GM21737 (cell line): ENCODE measurements at regions not wholly inside any gene's neighbourhood (a gene's known extent, or its start where the extent isn't known, plus 50 kb on each side); places are given as distances from the start of the nearest gene placed in this dataset.
"Not testable (repeated sequence)": the region's sequence is repeated elsewhere in the genome, so short reads cannot be mapped to it uniquely, and the experiment has no call there.

ENCODE experiments used
- ATAC-seq: cut with Tn5 transposase; IDR thresholded peaks from one replicate; pipeline ENCODE4 v1.9.1; 2021; ENCODE audit warnings: mild to moderate bottlenecking, moderate library complexity; ENCODE audit not compliant: unreplicated experiment

DNA sequence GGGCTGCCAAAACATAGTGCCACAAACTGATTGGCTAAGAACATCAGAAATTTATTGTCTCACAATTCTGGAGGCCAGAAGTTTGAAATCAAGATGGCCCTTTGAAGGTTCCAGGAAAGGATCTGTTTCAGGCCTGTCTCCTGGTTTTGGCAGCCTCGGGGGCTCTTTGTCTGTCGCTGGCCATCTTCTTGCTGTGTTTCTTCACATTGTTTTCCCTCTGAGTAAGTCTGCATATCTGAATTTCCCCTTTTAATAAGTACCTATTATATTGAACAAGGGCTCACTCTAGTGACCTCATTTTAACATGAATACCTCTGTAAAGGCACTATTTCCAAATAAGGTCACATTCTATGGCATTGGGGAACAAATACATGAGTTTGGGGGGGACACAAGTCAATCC is 467.1 kb upstream of the MGAT4C start:
- ATAC-seq, result no peak

DNA sequence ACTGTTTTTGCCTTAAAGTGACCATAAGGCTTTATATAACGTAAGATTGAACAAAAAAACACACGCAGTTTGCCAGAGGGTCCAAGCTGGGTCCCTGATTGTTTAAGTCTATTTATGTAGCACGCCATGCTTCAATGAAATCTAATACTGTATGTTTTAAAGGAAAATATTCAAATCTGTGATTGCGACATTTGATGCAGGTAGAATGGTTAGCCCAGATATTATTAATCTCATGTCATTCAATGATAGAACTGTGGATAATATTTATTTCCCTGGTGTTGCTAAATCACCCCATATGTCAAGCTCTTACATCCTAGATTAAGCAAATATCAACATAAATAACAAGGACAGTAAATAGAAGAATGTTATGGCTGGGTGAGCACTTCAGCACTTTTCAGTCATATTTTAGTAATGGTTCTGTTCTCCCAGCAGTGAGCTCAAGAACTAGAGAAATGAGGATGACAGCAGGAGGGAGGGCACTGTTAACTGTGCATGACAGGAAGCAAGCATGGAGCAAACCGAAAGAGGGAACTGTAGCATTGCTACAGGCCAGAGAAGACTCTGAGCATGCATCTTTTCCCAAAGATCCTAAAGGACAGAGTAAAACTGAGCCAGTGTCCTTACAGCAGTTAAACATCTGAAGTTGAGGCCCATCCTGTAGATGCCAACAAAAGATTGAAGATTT is 465.7 kb upstream of the MGAT4C start:
- ATAC-seq, result no peak

DNA sequence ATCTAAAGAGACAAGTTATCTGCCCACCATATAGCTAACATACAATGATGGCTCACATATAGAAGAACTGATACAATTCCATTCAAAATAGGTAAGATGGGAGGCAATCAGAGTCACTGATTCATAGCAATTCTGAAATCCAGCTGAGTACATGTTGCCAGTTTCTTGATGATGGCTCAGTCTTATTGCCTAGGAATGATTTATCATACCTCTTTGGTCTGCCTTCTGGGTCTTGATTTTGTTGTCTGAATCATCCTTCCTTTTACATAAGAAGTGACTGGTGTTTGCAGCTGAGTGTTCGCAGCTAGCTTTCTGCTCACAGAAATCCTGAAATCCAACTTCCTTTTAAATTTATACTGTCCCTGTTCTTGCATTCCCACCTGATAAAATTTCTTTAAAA is 463.2 kb upstream of the MGAT4C start:
- no peak for ATAC-seq

DNA sequence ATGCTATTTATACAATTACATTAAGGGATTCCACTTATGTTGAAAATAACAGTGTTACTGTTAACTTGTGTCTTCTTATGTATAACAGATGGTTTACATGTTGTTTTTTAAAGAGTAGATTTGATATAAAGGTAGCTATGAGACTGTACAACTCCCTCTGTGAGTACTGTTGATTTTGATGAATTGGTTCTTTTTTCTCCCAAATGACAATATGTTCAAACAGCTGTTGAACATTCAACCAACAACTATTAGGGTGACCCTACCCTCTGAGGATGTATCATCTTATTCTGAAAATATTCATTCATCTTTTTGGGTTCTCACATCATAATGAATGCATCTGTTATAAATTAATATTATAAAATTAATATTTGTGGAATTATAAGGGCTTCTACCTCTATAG is 456.9 kb upstream of the MGAT4C start:
- no peak for ATAC-seq

DNA sequence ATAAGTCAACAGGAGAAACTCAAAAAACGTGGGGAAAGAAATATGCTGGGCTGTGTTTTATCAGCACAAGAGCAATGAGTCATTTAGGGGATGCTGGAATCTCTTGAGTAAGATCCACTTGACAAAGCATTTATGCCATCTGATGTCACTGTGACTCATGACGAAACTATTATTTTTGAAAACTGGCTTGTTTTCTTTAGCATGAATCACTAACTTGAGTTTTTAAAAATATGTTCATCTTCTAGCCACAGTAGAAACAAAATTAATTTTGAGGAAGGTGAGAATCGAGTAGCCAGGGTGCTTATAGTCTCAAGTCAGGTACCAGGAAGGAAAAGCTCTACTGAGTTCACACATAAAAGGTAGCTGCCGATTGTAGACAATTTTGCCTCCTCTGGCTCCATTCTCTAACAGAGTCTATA is 456.2 kb upstream of the MGAT4C start:
- ATAC-seq, result no peak

DNA sequence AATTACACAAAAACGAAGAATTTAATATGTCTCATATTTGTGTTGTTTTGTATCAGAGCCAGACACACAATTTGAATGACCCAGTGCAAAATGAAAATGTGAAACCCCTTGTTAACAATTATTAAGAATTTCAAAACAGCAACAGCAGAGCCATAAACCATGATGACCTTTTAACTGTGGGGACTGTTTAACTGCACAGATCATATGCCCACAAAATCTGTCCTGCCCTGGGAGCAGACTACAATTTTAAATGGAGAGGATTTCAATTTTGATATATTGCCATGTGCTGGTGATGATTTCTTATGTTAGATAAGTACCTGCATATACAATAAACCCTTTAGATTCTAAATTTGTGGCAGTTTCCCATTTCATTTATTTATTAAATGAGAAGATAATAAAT is 455.5 kb upstream of the MGAT4C start:
- ATAC-seq, result no peak

DNA sequence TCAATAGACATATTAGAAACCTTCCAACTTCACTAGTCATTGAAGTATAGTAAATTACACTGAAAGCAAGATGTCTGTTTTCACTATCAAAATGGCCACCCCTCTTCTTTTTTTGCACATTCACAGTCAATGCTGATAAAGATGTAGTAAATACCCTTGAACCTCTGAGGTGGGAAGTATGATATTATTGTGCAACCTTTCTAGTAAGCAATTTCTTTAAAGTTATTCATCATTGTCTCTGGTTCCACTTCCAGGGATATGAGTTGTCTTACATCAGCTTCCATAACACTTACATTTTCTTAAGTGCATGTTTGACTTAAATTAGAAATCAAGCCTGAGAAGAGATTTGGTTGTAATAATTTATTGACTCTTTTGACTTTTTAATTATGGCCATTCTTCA is 453.9 kb upstream of the MGAT4C start:
- ATAC-seq, result no peak

DNA sequence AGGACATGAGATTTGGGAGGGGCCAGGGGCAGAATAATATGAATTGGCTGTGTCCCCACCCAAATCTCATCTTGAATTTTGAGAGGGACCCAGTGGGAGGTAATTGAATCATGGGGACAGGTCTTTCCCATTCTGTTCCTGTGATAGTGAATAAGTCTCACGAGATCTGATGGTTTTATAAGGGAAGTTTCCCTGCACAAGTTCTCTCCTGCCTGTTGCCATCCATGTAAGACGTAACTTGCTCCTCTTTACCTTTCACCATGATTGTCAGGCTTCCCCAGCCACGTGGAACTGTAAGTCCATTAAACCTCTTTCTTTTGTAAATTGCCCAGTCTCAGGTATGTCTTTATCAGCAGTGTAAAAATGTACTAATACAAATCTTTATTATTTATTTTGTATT is 452.8 kb upstream of the MGAT4C start:
- ATAC-seq, result not testable (repeated sequence)

DNA sequence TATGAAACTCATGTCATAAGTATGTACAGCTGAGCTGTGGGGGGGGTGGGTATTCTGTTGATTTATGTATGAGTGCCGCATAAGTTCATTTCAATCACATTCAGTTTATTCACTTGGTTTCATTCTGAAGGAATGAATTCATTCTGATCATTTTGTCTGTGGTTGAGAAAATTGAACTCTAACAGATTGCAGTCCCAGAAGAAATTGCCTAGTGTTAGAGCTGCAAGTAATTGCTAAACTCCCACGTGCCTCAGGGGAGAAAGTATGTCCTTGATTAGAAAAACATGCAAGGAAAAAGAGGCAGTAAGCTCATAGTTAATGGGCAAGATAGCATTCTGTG is 442.4 kb upstream of the MGAT4C start:
- no peak for ATAC-seq

DNA sequence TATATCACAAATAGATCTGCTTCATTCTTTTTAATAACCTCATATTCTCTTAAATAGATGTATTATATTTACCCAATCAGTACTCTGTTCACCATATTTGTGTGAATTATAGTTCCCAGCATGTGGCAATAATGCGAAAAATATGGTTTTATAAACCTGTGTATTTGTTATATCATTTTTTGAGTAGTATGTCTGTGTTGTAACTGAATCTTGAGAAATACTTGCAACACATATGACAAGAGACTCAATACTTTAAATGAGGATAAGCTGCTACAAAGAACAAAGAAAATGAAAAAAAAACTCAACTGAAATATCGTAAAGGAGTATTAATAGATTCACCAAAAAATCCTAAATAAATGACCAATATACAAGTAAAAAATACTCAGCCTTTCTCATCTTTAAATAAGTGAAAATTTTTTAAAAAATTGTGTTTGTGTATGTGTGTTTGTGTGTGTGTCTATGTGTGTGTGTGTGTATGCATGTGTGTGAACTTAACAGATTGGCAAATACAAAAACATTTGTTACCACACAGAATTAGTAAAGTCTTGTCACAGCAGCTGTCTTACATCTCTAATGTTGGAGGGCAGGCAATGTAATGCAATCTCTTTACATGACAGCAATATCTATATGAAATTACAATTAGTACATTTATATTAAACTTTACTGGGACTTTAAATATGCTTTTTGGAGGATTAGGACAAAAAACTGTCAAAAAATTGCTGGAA is 441.9 kb upstream of the MGAT4C start:
- no peak for ATAC-seq

DNA sequence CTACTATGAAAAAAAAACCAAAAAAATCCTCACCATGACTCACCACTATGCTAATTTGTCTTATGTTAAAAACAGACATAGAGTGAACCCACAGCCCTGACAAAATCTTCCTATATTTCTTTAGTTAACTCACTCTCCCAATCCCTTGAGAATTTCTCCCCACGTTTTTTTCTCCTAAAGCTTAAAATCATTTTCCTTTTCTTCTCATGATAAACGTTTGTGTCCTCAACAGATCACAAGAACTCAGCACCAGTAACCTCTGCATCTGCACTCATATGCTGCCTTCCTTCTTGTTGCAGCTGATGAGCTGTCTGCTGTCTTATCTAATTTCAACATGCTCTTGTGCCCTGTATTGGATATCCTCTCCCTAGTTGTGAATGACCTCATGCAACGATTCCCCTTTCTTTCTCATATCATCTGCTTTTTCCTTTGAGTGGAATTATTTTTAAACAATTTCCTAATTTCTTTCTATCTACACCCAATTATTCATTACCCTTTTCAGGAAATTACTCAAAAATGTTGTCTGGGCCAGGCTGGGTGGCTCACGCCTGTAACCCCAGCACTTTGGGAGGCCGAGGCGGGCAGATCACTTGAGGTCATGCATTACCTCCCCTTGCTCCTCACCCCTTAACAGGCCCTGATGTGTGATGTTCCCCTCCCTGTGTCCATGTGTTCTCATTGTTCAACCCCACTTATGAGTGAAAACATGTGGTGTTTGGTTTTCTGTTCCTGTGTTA is 427.5 kb upstream of the MGAT4C start:
- no peak for ATAC-seq

DNA sequence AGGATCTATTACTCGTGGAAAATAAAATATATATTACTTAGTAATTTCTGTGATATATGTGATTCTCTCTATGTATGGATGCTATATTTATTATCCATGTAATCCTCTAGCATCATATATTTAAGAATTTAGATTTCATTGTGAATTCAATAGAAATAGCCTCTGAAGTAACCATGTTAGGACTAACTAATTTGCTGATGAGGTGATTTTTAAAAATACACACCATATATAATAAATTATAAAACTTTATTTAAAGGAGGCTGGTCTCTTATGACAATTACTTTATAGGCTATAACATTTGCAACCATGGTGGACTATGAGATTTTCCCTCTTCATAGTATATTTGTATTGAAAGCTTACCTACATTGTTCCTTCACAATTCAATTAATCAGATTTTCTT is 424.9 kb upstream of the MGAT4C start:
- no peak for ATAC-seq

DNA sequence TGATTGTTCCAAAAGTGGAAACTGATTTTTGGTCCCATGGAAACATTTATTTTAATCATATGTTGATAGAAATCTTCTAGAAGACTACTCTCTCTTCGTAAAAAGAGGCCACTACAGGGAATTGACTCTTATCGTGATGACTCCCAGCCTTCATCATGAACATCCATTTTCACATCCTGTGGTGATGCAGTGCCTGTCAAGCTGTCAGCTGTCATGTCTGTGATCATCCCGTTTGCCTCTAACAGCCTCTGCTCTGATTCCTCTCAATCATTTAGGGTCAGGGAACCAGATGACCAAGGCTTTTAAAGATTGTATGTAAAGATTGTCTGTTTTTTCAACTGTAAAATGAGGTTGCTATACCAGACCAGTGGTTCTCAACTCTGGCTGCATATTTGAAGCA is 419.0 kb upstream of the MGAT4C start:
- ATAC-seq, result no peak

DNA sequence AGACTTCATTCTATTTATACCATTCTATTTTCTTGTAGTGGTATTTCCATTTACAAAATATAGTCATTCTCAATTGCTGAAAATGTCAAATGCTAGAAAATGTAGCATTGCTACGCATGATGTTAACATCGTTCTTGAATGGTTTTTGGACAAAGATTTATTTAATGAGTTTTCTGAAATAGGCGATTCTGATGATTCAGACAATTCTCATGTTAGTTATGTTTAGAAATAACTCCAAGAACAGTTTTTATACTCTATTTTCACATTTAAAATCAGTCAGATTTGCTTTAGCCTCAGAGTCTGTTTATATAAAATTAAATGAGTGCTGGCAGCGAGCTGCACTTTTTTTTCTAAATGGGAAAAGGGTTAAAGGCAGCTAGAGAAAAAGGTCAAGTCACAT is 414.8 kb upstream of the MGAT4C start:
- ATAC-seq, result no peak

DNA sequence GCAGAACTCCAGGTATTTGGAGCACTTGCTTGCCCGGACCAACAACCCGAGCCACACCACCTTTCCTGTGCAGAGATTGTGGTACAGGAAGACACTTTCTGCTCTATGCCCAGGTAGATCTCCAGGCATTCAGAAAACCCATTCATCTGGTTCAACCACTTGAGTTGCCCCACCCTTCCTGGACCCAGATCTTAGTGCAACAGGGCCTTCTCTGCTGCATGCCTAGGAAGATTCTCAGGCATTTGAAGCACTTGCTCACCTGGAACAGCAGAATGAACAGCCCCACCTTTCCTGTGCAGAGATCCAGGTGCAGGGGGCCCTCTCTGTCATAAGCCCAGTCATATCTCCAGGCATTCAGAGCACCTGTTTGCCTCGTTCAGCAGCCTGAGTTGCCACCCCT is 412.8 kb upstream of the MGAT4C start:
- no peak for ATAC-seq

DNA sequence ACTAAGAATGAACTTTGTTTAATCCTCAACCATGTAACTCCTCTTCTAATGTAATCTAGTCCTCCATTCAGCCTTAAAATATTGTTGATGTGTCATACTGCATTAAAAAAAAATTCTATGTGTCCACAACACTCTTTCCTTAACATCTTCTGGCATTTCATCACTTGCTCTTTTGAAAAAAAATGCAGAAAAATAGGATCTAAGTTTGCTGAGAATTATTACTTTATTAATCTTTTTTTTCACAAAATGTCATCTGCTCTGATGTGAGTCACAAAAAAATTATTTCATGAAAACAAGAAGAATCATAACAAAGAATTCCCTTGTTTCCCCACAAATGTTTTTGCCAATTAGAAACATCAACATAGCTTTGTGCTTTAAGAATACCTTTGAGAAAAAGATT is 410.1 kb upstream of the MGAT4C start:
- no peak for ATAC-seq

DNA sequence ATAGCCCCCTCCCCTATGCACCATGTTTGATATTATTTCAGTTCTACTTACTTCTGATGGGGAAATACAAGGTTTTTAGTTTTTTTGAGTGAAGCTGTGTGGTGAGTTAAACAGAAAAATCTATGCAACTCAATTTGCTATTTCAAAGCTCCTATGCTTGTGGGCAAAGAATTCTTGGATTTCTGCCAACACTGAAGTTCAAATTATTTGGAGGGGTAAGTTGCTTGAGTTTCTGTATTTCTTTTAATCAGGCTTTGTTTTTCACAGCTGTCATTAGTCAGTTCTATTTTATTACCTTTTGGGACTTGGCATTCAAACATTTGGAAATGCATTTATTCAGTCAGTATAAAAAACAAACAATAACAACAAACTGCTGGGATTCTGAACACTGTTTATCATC is 407.5 kb upstream of the MGAT4C start:
- ATAC-seq, result no peak

DNA sequence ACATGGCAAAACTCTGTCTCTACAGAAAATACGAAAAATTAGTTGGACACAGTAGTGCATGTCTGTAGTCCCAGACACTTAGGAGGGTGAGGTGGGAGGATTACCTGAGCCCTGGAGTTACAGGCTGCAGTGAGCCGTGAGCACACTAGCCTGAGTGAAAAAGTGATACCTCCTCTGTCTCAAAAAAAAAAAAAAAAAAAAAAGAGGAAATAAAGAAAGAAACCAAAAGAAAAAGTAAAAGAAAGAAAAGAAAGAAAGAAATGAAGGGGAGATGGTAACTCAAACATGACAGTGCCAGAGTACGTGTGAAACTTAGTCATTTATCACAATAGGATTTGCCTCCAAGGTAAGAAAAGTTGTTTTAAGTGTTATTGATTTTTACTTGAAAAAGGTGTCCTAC is 407.0 kb upstream of the MGAT4C start:
- ATAC-seq, result no peak

DNA sequence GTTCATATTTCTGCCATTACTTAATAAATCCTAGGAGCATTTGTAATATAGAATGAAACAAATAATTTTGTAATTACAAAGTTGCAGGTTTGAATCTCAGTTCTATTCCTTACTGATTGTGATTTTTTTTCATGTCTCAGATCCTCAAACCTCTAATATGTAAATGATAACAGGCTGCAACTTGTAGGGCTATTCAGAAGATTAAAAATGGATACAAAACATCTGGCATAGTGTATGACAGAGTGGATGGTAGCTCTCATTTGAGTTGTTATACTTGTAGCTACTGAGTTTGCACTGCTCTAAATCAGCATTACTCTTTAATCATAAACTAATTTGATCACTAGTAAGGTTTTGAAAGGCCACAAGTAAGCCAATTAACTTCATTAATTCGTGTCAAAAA is 406.3 kb upstream of the MGAT4C start:
- no peak for ATAC-seq

DNA sequence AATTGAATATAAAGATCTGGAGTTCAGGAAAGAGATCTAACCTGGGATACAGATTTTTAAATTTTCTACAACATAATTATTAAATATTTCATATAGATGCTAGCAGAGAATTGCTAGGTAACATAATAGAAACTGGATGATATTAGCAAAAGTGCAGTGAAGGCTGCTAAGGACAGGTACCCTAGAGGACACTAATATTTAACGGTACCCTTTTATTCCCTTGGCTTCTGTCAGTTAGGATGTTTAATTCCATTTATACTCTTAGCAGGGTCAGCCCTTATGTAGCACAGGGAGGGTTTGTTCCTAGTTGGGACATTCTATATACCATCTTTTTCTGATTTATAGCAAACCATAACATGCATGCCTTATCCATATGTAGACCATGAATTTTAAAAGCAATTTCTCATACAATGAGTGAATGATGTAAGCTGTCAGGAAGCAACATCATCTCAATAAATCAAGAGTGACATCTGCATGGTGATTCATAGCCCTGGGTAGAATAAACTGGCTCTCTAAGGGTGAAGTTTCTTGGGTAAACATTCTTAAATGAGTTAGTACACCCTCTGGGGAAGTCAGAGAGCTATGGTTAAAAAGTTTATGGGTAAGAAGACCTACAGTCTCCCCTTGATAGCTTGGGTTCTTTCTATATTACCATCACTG is 404.4 kb upstream of the MGAT4C start:
- ATAC-seq, result no peak

DNA sequence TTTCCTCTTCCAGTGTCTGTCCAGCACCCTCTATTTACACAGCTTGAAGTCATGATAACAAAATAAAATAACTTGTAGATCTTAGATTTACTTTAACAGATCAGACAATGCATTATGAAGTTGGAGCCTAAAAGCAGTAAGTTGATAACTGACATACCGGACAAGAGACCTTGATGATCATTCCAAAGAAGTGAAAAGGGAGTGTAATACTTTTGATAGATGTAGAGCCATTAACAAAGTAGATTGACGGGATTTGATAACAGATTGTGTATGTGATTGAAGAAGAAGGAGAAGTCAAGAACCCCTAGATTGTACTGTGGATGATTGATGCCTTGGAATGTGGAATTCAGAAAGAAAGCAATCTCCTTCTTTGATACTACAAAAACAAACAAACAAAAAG is 403.8 kb upstream of the MGAT4C start:
- no peak for ATAC-seq

DNA sequence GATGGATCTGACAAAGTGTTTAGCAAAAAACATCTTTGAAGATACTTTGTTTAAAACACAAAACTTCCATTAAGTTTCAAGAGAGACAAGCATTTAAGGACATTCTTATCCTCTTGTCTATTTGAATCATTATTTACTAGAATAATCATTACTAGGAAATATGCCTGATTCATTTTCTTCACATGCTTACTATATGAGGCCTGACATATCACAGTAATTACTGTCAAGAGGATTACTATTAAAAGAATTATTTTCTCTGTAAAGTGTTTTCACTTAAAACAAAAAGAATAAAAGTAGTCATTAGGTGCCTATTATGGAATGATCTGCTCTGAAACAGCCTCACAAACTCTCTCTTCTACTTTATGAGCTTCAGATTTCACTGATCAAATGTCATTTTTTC is 402.1 kb upstream of the MGAT4C start:
- ATAC-seq, result no peak
